ENCODE measurements at regions not wholly inside any gene's neighbourhood (a gene's known extent, or its start where the extent isn't known, plus 50 kb on each side); places are given as distances from the start of the nearest gene placed in this dataset.
"Not testable (repeated sequence)": the region's sequence is repeated elsewhere in the genome, so short reads cannot be mapped to it uniquely, and the experiment has no call there.

DNA sequence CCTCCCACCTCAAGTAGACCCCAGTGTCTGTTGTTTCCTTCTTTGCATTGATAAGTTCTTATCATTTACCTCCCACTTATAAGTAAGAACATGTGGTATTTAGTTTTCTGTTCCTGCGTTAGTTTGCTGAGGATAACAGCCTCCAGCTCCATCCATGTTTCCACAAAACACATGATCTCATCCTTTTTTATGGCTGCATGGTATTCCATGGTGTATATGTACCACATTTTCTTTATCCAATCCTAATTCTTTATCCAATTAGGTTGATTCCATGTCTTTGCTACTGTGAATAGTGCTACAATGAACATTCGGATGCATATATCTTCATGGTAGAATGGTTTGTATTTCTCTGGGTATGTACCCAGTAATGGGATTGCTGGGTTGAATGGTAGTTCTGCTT, 102.5 kb upstream of the UGP2 start:
- DNase-seq (ENCODE audit: low read depth), result not testable (repeated sequence)

DNA sequence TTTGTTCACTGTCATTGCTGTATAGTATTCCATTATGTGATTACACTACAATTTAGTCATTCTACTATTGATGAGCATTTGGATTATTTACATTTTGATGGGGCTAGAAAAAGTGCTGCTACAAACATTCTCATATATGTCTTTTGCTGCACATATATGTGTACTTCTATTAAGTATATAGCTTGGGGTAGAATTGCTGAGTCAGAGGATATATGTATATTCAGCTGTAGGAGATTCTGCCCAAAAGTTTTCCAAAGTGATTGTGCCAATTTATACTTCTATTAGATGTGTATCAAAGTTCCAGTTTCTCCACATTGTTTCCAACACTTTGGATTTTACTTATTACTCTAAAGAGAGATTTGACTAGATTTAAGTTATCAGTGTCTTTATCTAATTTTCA, 101.7 kb upstream of the UGP2 start:
- no peak for DNase-seq (ENCODE audit: low read depth)

DNA sequence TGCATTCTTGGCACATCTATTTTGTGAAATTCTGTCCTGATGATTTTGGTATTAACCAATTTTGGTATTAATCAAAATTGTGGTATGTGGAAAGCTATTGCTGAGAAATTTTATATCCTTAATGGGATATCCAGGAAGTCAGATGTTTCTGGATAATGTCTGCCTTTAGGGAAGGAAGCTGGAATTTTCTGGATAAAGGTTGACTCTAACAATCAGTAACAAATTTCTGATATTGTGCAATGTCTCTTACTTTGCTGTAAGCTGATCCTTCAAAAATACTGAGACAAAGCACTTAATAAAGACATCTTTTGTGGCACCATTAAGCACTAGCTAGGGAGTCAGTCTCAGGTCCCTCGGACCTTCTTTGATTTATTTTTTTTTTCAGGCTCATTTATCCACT, 100.8 kb upstream of the UGP2 start:
- no peak for DNase-seq (ENCODE audit: low read depth)

DNA sequence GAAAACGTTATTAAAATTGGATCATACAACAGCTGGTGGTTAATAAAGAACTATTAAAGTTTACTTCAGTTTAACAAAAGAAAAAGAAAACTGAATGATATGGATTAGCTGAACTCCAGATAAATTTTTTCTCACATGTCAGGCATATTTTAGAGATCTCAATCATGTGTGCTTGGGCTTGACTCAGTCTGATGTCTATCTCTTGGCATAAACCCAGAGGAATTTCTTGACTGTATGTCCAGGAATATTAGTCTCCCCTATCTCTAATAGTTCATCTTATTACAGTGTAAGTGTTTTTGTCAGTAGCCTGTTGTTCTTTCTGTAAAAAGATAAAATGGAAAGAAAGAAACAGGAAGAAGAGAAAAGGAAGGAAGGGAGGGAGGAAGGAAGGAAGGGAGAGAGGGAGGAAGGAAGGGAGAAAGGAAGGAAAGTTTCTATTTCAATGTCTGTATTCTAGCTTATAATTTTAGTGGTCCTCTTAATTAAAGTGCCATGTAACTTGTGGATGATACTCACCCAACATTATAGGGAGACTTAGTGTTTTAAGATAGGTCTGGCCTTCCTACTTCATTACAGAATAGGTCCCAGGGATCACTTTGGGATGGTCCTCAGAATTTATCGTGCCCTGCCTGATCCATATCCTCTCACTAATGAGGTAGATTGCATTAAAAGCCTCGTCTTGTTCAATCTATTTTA, 99.7 kb upstream of the UGP2 start:
- no peak for DNase-seq (ENCODE audit: low read depth)

DNA sequence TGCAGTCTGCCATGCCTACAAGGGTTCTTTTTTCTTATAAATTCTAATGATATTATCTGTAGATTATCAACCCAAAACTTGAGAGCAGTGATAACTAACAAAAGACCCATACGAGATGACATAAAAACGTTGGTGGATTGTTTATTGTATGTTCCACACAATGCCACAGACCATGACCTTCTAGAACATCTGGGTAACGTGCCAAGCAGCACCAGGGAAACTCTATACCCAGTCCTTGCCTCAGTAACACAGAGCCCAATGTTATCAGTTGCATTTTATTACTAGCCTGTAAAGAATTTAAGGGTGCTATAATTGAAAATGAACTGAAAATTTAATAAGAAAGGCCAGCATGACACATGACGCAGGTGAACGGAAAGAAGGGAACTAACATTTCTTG, 99.1 kb upstream of the UGP2 start:
- no peak for DNase-seq (ENCODE audit: low read depth)

GRCh38 chr2:63743170-63743981, 98.3 kb upstream of the UGP2 start:
- no peak for DNase-seq (ENCODE audit: low read depth)

DNA sequence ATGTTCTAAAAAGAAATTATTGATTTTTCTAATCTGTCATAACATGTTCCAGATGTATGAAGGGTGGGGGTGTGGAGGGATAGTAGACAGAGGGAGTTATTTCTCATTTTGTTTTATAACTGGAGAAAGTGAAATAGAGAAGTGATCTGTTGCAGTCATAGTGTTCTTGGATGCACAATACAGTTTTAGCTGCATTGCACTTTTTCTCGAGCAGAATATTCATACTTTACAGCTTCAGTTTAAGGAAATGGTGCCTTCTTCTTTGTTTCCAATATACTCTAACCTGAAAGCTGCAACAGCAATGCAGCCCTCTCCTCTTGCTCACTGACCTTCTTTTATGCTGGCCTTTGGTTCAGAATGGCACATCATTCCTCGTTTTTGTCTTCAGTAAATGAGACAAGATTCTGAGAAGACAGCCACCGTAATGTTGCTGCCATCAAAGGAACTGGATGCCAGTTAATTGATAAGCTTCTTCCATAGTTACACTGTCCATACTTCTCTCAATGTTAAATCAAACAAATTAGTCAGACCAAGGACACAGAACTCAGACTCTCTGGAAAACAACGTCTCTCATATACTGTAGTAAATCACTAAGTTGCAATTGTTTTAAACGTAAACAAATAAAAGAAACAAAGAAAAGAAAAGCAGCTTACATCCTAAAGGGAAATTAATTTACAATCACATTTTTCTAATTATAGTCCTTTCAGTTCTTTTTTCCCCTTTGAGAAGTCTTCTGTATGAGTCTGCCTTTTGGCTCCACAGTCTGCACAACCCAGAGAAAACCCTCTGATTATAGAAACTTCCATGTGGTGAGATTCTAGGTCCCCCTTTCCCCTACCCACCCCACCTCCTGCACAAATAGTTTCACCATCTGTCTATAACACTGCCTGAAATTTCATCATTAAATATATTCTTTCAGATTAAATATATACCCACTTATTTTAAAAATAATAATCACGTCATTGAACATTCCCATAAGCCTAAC, 97.4 kb upstream of the UGP2 start:
- no peak for DNase-seq (ENCODE audit: low read depth)

DNA sequence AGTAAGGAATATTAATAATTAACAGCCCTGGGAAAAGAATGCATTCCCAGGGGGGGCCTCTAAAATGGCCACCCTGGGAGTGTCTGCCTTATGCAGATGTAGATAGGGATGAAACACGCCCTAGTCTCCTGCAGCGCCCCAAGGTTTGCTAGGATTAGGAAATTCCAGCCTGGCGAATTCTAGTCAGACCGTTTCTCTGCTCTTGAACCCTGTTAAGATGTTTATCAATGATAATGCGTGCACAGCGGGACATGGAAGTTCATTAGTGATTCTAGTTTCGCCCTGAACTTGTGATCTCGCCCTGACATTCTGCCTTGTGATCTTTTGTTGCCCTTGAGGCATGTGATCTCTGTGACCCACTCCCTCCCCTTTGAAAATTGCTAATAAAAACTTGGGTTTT, 95.1 kb upstream of the UGP2 start:
- not testable (repeated sequence) for DNase-seq (ENCODE audit: low read depth)

- no peak for DNase-seq (ENCODE audit: low read depth)
Observed at GRCh38 chr2:63751901-63752300, 89.8 kb upstream of the UGP2 start.

DNA sequence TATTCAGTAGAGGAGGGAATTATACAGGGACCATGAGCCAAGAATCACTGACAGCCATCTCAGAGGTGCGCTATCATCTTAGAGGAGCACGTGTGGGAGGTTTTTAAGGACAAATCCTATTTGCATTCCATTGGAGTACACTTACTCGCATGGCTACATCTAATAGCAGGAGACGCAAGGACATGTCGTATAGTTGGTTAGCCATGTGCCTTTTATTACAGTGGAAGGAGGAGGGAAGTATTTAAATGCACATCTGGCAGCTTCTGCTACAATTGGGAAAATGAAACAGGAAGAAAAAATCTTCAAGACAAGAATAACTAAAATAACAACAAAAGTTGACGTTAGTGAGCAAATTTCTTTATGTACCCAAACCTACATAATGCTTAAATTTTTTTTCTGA, 86.5 kb upstream of the UGP2 start:
- DNase-seq (ENCODE audit: low read depth), result no peak

DNA sequence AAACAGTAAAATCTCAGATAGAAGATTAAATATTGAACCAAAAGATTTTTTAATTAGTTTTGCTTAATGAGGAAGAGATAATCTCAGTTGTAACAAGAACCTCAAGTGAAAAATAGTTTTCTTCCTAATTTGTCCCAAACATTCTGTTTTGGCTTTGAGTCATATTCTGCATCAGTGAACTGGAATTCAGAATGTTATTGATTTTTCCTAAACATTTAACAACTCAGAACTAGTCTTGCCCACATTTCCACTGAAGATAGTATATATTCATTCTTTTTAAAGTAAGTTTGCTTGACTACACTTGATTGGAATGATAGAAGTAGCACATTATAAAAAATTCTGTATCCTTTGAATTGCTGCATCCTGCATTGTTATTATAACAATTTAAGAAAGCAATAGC, 85.7 kb upstream of the UGP2 start:
- peak; percentile 69 for DNase-seq (ENCODE audit: low read depth)

GRCh38 chr2:63763391-63763941, 78.2 kb upstream of the UGP2 start:
- DNase-seq (ENCODE audit: low read depth), result peak; percentile 43

GRCh38 chr2:63764630-63765029, 77.1 kb upstream of the UGP2 start:
- DNase-seq (ENCODE audit: low read depth), result no peak

GRCh38 chr2:63765117-63765516, 76.6 kb upstream of the UGP2 start:
- no peak for DNase-seq (ENCODE audit: low read depth)

GRCh38 chr2:63767307-63767706, 74.4 kb upstream of the UGP2 start:
- no peak for DNase-seq (ENCODE audit: low read depth)

DNA sequence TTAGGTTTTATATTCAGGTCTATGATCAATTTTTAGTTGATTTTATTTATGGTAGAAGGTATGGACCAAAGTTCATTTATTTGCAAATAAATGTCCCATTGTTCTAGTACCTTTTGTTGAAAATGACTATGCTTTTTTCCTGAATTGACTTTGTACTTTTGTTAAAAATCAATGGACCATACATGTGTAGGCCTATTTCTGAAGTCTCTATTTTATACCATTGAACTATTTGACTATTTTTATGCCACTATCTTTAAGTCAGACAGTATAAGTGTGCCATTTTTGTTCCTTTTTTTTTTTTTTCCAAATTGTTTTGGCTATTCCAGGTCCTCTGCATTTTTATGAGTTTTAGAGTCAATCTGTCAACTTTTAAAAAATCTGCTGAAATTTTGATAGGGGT, 73.6 kb upstream of the UGP2 start:
- no peak for DNase-seq (ENCODE audit: low read depth)

DNA sequence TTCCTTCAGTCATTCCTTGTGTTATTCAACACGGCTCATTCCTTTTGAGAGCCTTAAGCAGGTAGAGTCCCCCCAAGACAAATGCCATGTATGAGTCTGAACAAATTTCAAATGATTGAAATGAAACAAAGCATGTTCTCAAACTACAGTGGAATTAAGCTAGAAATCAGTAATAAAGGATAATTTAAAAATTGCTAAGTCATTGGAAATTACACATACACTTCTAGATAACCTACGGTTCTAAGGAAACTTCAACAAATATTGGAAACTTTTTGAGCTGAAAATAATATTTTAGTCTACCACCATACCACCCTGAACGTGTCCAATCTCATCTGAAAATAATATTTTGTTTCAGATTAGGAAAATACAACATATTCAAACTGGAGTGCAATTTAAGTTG, 71.8 kb upstream of the UGP2 start:
- no peak for DNase-seq (ENCODE audit: low read depth)

DNA sequence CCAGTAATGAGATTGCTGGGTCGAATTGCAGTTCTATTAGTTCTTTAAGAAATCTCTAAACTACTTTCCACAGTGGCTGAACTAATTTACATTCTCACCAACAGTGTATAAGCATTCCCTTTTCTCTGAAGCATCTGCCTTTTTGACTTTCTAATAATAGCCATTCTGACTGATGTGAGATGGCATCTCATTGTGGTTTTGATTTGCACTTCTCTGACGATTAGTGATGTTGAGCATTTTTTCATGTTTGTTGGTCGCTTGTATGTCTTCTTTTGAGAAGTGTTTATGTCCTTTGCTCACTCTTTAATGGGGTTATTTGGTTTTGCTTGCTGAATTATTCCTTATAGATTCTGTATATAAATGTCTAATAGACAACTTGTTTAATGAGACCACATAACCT, 69.6 kb upstream of the UGP2 start:
- DNase-seq (ENCODE audit: low read depth), result no peak

DNA sequence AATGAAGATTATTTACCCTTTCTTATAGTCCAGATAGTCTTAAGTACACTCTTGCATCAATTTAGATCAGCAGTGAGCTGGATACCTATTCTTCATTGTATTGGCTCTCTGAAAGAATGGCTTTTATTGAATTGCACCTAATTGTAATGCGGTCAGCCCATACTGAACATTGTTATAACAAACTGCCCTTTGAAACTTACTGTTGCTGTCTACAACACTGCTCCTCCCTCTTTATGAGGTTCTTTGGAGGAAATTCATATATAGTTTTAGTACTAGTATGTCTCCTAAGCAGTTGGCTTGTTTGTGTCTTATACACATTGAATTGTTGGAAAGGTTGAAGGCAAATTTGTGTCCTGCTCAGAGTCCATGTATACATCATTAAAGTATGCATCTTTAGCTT, 66.5 kb upstream of the UGP2 start:
- no peak for DNase-seq (ENCODE audit: low read depth)

- no peak for DNase-seq (ENCODE audit: low read depth)
Observed at GRCh38 chr2:63776382-63776781, 65.3 kb upstream of the UGP2 start.

DNA sequence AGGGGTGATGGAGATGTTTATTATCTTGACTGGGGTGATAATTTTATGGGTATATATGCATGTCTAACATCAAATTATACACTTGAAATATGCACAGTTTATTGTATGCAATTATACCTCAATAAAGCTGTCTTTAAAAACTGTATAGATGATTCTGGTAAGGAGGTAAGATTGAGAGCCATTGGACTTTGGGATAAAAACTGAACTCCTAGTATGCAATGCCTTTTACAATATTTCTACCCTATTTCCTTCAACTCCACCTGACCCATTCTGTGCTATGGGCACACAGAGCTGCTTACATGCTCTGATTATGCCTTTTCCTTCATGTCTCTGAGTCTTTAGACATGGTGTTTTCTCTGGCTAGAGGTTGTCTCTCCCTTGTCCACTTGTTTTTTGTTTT, 63.9 kb upstream of the UGP2 start:
- DNase-seq (ENCODE audit: low read depth), result no peak

GRCh38 chr2:63778391-63778790, 63.3 kb upstream of the UGP2 start:
- DNase-seq (ENCODE audit: low read depth), result no peak

Measured in HS-5 (cell line).